H1 (cell line): ENCODE measurements at regions not wholly inside any gene's neighbourhood (a gene's known extent, or its start where the extent isn't known, plus 50 kb on each side); places are given as distances from the start of the nearest gene placed in this dataset.

Experiments
- CTCF ChIA-PET: fragments of 300-600 bp; sonication (Branson Sonifier 250); formaldehyde crosslinking; loops from one replicate; lab custom pipeline; 2021; ENCODE audit not compliant: partially characterized antibody; lab: Charles Lee
- POLR2A ChIA-PET: fragments of 300-600 bp; sonication (Branson Sonifier 250); formaldehyde crosslinking; loops from one replicate; lab custom pipeline; 2021; ENCODE audit warnings: inconsistent platforms; ENCODE audit not compliant: partially characterized antibody; lab: Charles Lee
- DNase-seq, 2 experiments: peaks; one replicate each; pipeline versions ENCODE4 v3.0.0 to v3.0.0-alpha.2; 2010 to 2022; ENCODE audit warnings: low spot score in 2 of 2, low read depth in 1 of 2, mixed read lengths in 1 of 2
- FAIRE-seq: peaks from 2 replicates; lab custom pipeline; 2011; peaks lifted over from hg19 to GRCh38; lab: Jason Lieb, UNC
- H2AFZ ChIP-seq: 2 replicates; pipeline ENCODE4 v1.8.1; 2012; ENCODE audit warnings: low read length, inconsistent platforms
- H2AK5ac ChIP-seq: 2 replicates; pipeline ENCODE4 v1.6.1; 2013; ENCODE audit warnings: low read depth, low read length
- H2BK120ac ChIP-seq: replicated peaks from 2 replicates; pipeline ENCODE3; 2013; ENCODE audit warnings: low read depth, low read length, inconsistent platforms
- H2BK12ac ChIP-seq: 2 replicates; pipeline ENCODE4 v1.6.1; 2013; ENCODE audit warnings: low read depth, low read length
- H2BK15ac ChIP-seq: 2 replicates; pipeline ENCODE4 v1.6.1; 2013; ENCODE audit warnings: low read length
- H2BK20ac ChIP-seq: 2 replicates; pipeline ENCODE4 v1.6.1; 2013; ENCODE audit warnings: low read length
- H2BK5ac ChIP-seq: 2 replicates; pipeline ENCODE4 v1.6.1; 2013; ENCODE audit warnings: low read depth, low read length
- H3K14ac ChIP-seq: 2 replicates; pipeline ENCODE4 v1.6.1; 2013; ENCODE audit warnings: inconsistent platforms; ENCODE audit not compliant: insufficient read length
- H3K18ac ChIP-seq: 2 replicates; pipeline ENCODE4 v1.6.1; 2013; ENCODE audit warnings: low read length; ENCODE audit errors: extremely low read depth
- H3K23ac ChIP-seq: 2 replicates; pipeline ENCODE4 v1.6.1; 2013; ENCODE audit warnings: inconsistent platforms; ENCODE audit not compliant: insufficient read length
- H3K23me2 ChIP-seq: 2 replicates; pipeline ENCODE4 v1.6.1; 2013; ENCODE audit warnings: low read depth, low read length
- H3K27ac ChIP-seq: 2 replicates; pipeline ENCODE4 v1.6.1; 2011; ENCODE audit warnings: low read depth, low read length, inconsistent platforms
- H3K27me3 ChIP-seq, 4 experiments: replicated peaks in 1 of 4; 1 replicate in 1 of 4; 2 replicates in 3 of 4; pipeline versions ENCODE4 v1.6.1 to v1.8.1; 2011 to 2013; ENCODE audit warnings: low read length in 3 of 4, mild to moderate bottlenecking in 3 of 4, inconsistent platforms in 2 of 4, mixed read lengths in 2 of 4, moderate library complexity in 1 of 4; ENCODE audit not compliant: control insufficient read depth in 3 of 4, insufficient read depth in 3 of 4; ENCODE audit errors: extremely low read depth in 1 of 4
- H3K36me3 ChIP-seq, 4 experiments: 2 replicates each; pipeline versions ENCODE4 v1.6.1 to v1.8.1; 2011 to 2013; ENCODE audit warnings: mild to moderate bottlenecking in 4 of 4, low read length in 3 of 4, moderate library complexity in 2 of 4, control low read depth in 1 of 4, inconsistent platforms in 1 of 4; ENCODE audit not compliant: insufficient read depth in 4 of 4, control insufficient read depth in 2 of 4
- H3K4ac ChIP-seq: replicated peaks from 2 replicates; pipeline ENCODE3; 2013; ENCODE audit warnings: low read length, low read depth, mixed read lengths, inconsistent platforms; ENCODE audit not compliant: insufficient read length
- H3K4me1 ChIP-seq, 4 experiments: replicated peaks in 1 of 4; 1 replicate in 1 of 4; 2 replicates in 3 of 4; pipeline versions ENCODE4 v1.6.1 to v1.8.1; 2011 to 2013; ENCODE audit warnings: low read length in 3 of 4, inconsistent platforms in 2 of 4, mixed read lengths in 1 of 4; ENCODE audit not compliant: insufficient read depth in 4 of 4, control insufficient read depth in 3 of 4
- H3K4me2 ChIP-seq, 2 experiments: 2 replicates each; pipeline versions ENCODE4 v1.6.1 to v1.8.1; 2011 to 2013; ENCODE audit warnings: low read depth in 2 of 2, low read length in 2 of 2, control low read depth in 1 of 2, inconsistent platforms in 1 of 2, mild to moderate bottlenecking in 1 of 2; ENCODE audit not compliant: insufficient read depth in 1 of 2
- H3K4me3 ChIP-seq, 4 experiments: fragments of 200-600, 300-600 bp in 1 of 4; sonication (generic), shearing (Covaris generic), sonication (Bioruptor Twin) in 1 of 4; 2 replicates each; pipeline versions ENCODE4 v1.5.1 to v1.8.1; 2011 to 2016; ENCODE audit warnings: low read length in 4 of 4, low read depth in 3 of 4, control low read depth in 2 of 4, inconsistent platforms in 2 of 4, mild to moderate bottlenecking in 2 of 4, mixed read lengths in 1 of 4, moderate library complexity in 1 of 4; ENCODE audit not compliant: insufficient read depth in 2 of 4; ENCODE audit errors: extremely low read depth in 1 of 4
- H3K56ac ChIP-seq: replicated peaks from 2 replicates; pipeline ENCODE3; 2013; ENCODE audit warnings: low read depth, mild to moderate bottlenecking, mixed read lengths, low read length, inconsistent platforms; ENCODE audit not compliant: insufficient read length
- H3K79me1 ChIP-seq: 2 replicates; pipeline ENCODE4 v1.6.1; 2013; ENCODE audit warnings: low read depth, low read length, control low read depth
- H3K79me2 ChIP-seq, 2 experiments: 2 replicates each; pipeline versions ENCODE4 v1.6.1 to v1.8.1; 2012 to 2013; ENCODE audit warnings: low read length in 2 of 2, mild to moderate bottlenecking in 2 of 2, inconsistent platforms in 1 of 2; ENCODE audit not compliant: insufficient read depth in 2 of 2, control insufficient read depth in 1 of 2
- H3K9ac ChIP-seq, 4 experiments: replicated peaks in 1 of 4; 1 replicate in 1 of 4; 2 replicates in 3 of 4; pipeline versions ENCODE4 v1.6.1 to v1.8.1; 2011 to 2013; ENCODE audit warnings: low read depth in 3 of 4, low read length in 3 of 4, control low read depth in 2 of 4, mild to moderate bottlenecking in 2 of 4, moderate library complexity in 2 of 4, inconsistent platforms in 1 of 4; ENCODE audit errors: extremely low read depth in 1 of 4
- H3K9me3 ChIP-seq, 2 experiments: 2 replicates each; pipeline versions ENCODE4 v1.6.1 to v1.8.1; 2012 to 2013; ENCODE audit warnings: mild to moderate bottlenecking in 2 of 2, moderate library complexity in 2 of 2, control low read depth in 1 of 2, inconsistent platforms in 1 of 2, low read depth in 1 of 2, low read length in 1 of 2, mixed read lengths in 1 of 2; ENCODE audit not compliant: insufficient read depth in 2 of 2
- H4K20me1 ChIP-seq, 2 experiments: replicated peaks in 1 of 2; 2 replicates each; pipeline versions ENCODE3 to v1.8.1; 2011 to 2013; ENCODE audit warnings: inconsistent platforms in 2 of 2, low read length in 2 of 2, mild to moderate bottlenecking in 1 of 2; ENCODE audit not compliant: insufficient read depth in 2 of 2, control insufficient read depth in 1 of 2
- H4K5ac ChIP-seq: 2 replicates; pipeline ENCODE4 v1.6.1; 2013; ENCODE audit warnings: low read length, low read depth, mixed read lengths, inconsistent platforms; ENCODE audit not compliant: insufficient read length
- H4K8ac ChIP-seq: 2 replicates; pipeline ENCODE4 v1.8.0; 2013; ENCODE audit warnings: mild to moderate bottlenecking, moderate library complexity, low read length, inconsistent platforms; ENCODE audit not compliant: insufficient read depth; ENCODE audit errors: extremely low read depth
- H4K91ac ChIP-seq: replicated peaks from 2 replicates; pipeline ENCODE3; 2013; ENCODE audit warnings: low read length, mixed read lengths, inconsistent platforms; ENCODE audit not compliant: insufficient read length
- EGR1 ChIP-seq: IDR thresholded peaks from 2 replicates; pipeline ENCODE4 v1.6.1; 2011; ENCODE audit warnings: low read depth, low read length, borderline replicate concordance
- GABPA ChIP-seq: IDR thresholded peaks from 2 replicates; pipeline ENCODE4 v1.6.1; 2011; ENCODE audit warnings: mild to moderate bottlenecking, low read length, moderate library complexity, borderline replicate concordance; ENCODE audit not compliant: insufficient read depth
- KDM1A ChIP-seq: fragments of 200-600, 300-600 bp; sonication (generic); IDR thresholded peaks from 2 replicates; pipeline ENCODE4 v1.7.1; 2016; ENCODE audit warnings: mild to moderate bottlenecking, low read length, borderline replicate concordance
- POLR2AphosphoS5 ChIP-seq: IDR thresholded peaks from 2 replicates; pipeline ENCODE4 v1.6.1; 2011; ENCODE audit warnings: low read depth, low read length
- SAP30 ChIP-seq: fragments of 300-600 bp; sonication (generic); IDR thresholded peaks from 2 replicates; pipeline ENCODE4 v1.7.1; 2012; ENCODE audit warnings: low read length, moderate library complexity, mild to moderate bottlenecking, inconsistent platforms; ENCODE audit not compliant: insufficient read depth, insufficient replicate concordance
- SP1 ChIP-seq: IDR thresholded peaks from 2 replicates; pipeline ENCODE4 v1.6.1; 2011; ENCODE audit warnings: low read depth, low read length
- SRF ChIP-seq: IDR thresholded peaks from 2 replicates; pipeline ENCODE4 v1.6.1; 2011; ENCODE audit warnings: mild to moderate bottlenecking, low read depth, low read length, moderate library complexity

GRCh38 chrX:120727911-120728310 is 98.1 kb upstream of the C1GALT1C1 start:
- Histone ChIP-seq H2BK5ac (no peak overlapping the region), H2BK120ac (no peak overlapping the region), H3K36me3 (no peaks in the 10 kb centered on the region), H2AK5ac (no peak overlapping the region), H3K79me1 (no peaks in the 10 kb centered on the region), H3K14ac (no peak overlapping the region), H3K23ac (no peak overlapping the region), H4K20me1 (no peaks in the 10 kb centered on the region), H2BK20ac (no peak overlapping the region), H3K9ac (no peak overlapping the region), H3K18ac (no peak overlapping the region), H3K79me2 (no peaks in the 10 kb centered on the region), H2BK12ac (no peak overlapping the region), H3K23me2 (no peaks in the 10 kb centered on the region), H3K56ac (no peak overlapping the region), H3K4me1 (no peaks in the 10 kb centered on the region), H3K9me3 (no peaks in the 10 kb centered on the region; a peak in 1 of 4 replicates), H4K8ac (no peak overlapping the region), H4K91ac (no peak overlapping the region), H2BK15ac (no peak overlapping the region), H3K27me3 (no peaks in the 10 kb centered on the region), H3K4me2 (no peak overlapping the region), H4K5ac (no peak overlapping the region), H3K4me3 (no peak overlapping the region), H2AFZ (no peak overlapping the region), H3K27ac (no peak overlapping the region), H3K4ac (no peak overlapping the region)
- DNase-seq (no peak), FAIRE-seq (no peak)
- TF ChIP-seq SAP30 (no peak), GABPA (no peak), SRF (no peak), KDM1A (no peak), POLR2AphosphoS5 (no peak), SP1 (no peak), EGR1 (no peak)
- POLR2A ChIA-PET = no interaction called here
- CTCF ChIA-PET = no interaction called here
